Type B pancreatic cell (in vitro differentiated cells): ENCODE measurements at regions not wholly inside any gene's neighbourhood (a gene's known extent, or its start where the extent isn't known, plus 50 kb on each side); places are given as distances from the start of the nearest gene placed in this dataset.

Source experiments
- DNase-seq: peaks from one replicate; pipeline ENCODE4 v3.0.0; 2021; ENCODE audit warnings: mixed read lengths; ENCODE audit not compliant: unreplicated experiment; ENCODE audit errors: extremely low spot score
- H3K27ac Mint-ChIP-seq: 2 replicates; pipeline ENCODE4 v1.8.0; 2021; ENCODE audit warnings: mild to moderate bottlenecking, mixed read lengths
- H3K27me3 Mint-ChIP-seq: 2 replicates; pipeline ENCODE4 v1.8.0; 2021; ENCODE audit warnings: mixed read lengths
- H3K36me3 Mint-ChIP-seq: 2 replicates; pipeline ENCODE4 v1.8.0; 2021; ENCODE audit warnings: mixed read lengths
- H3K4me1 Mint-ChIP-seq: one replicate; pipeline ENCODE4 v1.8.0; 2021; ENCODE audit warnings: mixed read lengths; ENCODE audit not compliant: unreplicated experiment
- H3K4me3 Mint-ChIP-seq: 2 replicates; pipeline ENCODE4 v1.8.0; 2021; ENCODE audit warnings: mild to moderate bottlenecking, mixed read lengths
- H3K9me3 Mint-ChIP-seq: 2 replicates; pipeline ENCODE4 v1.8.0; 2021; ENCODE audit warnings: mixed read lengths
- TF ChIP-seq, protein P1 (sequence below): fragments of 200-600 bp; sonication (generic); conservative IDR thresholded peaks from 2 replicates; pipeline ENCODE4 v1.5.0; 2021; ENCODE audit warnings: antibody characterized with exemption, mild to moderate bottlenecking

DNA sequence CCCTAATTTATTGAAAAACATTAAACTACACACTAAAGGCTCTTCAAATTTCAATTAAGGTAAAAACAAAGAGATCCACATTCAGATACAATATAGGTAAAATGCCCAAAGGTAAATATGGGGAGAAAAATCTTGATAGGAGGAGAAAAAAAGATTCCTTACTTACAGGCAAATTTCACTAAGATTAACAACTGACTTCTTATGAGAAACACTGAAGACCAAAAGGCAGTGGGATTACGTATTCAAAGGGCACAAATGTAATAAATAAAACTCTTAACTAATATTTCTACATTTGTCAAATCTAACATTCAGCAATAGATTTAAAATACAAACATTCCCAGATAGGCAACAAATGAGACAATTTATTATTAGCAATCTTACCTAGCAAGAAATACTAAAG, 829.3 kb downstream of the SH3BGRL start:
- DNase-seq = no peak
- Mint-ChIP-seq H3K9me3 (peaks cover 5% of the 10 kb centered on the region), H3K36me3 (no peaks in the 10 kb centered on the region), H3K27me3 (no peaks in the 10 kb centered on the region), H3K4me1 (no peaks in the 10 kb centered on the region), H3K27ac (no peak overlapping the region), H3K4me3 (no peak overlapping the region)
- TF ChIP-seq, protein P1, sequence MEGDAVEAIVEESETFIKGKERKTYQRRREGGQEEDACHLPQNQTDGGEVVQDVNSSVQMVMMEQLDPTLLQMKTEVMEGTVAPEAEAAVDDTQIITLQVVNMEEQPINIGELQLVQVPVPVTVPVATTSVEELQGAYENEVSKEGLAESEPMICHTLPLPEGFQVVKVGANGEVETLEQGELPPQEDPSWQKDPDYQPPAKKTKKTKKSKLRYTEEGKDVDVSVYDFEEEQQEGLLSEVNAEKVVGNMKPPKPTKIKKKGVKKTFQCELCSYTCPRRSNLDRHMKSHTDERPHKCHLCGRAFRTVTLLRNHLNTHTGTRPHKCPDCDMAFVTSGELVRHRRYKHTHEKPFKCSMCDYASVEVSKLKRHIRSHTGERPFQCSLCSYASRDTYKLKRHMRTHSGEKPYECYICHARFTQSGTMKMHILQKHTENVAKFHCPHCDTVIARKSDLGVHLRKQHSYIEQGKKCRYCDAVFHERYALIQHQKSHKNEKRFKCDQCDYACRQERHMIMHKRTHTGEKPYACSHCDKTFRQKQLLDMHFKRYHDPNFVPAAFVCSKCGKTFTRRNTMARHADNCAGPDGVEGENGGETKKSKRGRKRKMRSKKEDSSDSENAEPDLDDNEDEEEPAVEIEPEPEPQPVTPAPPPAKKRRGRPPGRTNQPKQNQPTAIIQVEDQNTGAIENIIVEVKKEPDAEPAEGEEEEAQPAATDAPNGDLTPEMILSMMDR = no peak

DNA sequence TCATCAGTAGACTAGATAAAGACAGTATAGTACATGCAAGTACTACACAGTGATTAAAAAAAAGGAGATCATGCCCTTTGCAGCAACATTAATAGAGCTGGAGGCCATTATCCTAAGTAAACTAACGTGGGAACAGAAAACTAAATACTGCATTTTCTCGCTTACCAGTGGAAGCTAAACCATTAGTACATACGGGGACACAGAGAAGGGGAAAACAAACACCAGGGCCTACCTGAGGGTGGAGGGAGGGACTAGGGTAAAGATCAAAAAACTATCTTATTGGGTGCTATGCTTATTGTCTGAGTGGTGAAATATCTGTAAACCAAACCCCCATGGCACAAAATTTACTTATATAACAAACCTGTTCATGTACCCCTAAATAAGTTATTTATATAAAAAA, 836.9 kb downstream of the SH3BGRL start:
- H3K36me3 Mint-ChIP-seq = no peaks in the 10 kb centered on the region
- no peak overlapping the region for H3K4me3 Mint-ChIP-seq
- H3K9me3 Mint-ChIP-seq = peaks cover 4% of the 10 kb centered on the region
- H3K27ac Mint-ChIP-seq = no peak overlapping the region
- H3K4me1 Mint-ChIP-seq = no peaks in the 10 kb centered on the region
- no peaks in the 10 kb centered on the region for H3K27me3 Mint-ChIP-seq
- DNase-seq = no peak
- TF ChIP-seq, protein P1 = no peak

GRCh38 chrX:82041034-82041433, 839.1 kb downstream of the SH3BGRL start:
- Mint-ChIP-seq H3K4me1 (no peaks in the 10 kb centered on the region), H3K27me3 (no peaks in the 10 kb centered on the region), H3K9me3 (peaks cover 4% of the 10 kb centered on the region), H3K27ac (no peak overlapping the region), H3K4me3 (no peak overlapping the region), H3K36me3 (no peaks in the 10 kb centered on the region)
- DNase-seq = no peak
- TF ChIP-seq, protein P1 = no peak

DNA sequence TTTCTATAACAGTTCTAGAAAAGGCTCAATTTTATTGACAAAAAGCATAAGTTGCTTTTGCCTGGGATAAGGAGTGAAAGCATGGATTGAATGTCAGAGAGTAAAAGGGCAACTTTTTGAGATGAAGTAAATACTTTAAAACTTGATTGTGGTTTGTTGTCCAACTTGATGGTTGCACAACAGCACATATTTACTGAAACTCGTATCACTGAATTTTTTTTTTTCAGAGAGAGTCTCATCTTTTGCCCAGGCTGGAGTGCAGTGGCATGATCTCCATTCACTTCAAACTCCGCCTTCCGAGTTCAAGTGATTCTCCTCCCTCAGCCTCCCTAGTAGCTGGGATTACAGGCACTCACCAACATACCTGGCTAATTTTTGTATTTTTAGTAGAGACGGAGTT, 856.8 kb downstream of the SH3BGRL start:
- Mint-ChIP-seq H3K4me1 (no peaks in the 10 kb centered on the region), H3K36me3 (no peaks in the 10 kb centered on the region), H3K9me3 (peaks cover 18% of the 10 kb centered on the region), H3K27ac (no peak overlapping the region), H3K4me3 (no peak overlapping the region), H3K27me3 (no peaks in the 10 kb centered on the region)
- TF ChIP-seq, protein P1 = no peak
- no peak for DNase-seq

DNA sequence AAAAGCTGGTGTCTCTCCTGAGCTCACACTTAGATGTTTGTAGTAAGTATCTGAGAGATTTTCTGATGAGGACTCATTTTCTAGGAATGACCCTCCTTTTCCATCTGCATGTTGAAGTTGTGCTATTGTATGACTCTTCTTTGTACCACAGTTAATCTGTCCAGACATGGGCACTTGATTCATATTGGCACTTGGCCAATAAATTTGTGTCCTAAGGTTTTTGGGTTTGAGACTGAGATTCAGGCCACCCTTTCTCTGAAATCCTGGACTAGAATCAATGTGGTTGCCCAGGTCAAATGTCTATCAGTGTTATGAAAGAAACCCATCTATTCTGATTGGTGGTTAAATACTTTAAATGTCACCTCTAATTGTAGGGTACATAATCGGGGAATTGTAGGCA, 869.0 kb downstream of the SH3BGRL start:
- TF ChIP-seq, protein P1 = no peak
- Mint-ChIP-seq H3K4me3 (no peak overlapping the region), H3K4me1 (no peaks in the 10 kb centered on the region), H3K9me3 (no peaks in the 10 kb centered on the region), H3K27ac (no peak overlapping the region), H3K36me3 (no peaks in the 10 kb centered on the region), H3K27me3 (no peaks in the 10 kb centered on the region)
- DNase-seq = no peak

GRCh38 chrX:82081027-82081426, 879.1 kb downstream of the SH3BGRL start:
- Mint-ChIP-seq H3K27ac (no peak overlapping the region), H3K36me3 (no peaks in the 10 kb centered on the region), H3K9me3 (no peaks in the 10 kb centered on the region), H3K4me3 (no peak overlapping the region), H3K27me3 (no peaks in the 10 kb centered on the region), H3K4me1 (no peaks in the 10 kb centered on the region)
- TF ChIP-seq, protein P1 = peak; percentile 38
- no peak for DNase-seq
